K562 (cell line): ENCODE measurements at regions not wholly inside any gene's neighbourhood (a gene's known extent, or its start where the extent isn't known, plus 50 kb on each side); places are given as distances from the start of the nearest gene placed in this dataset.

Source experiments
- ATAC-seq: fragments of 200-7000 bp; cut with Tn5 transposase; 3 replicates; pipeline ENCODE4 v1.9.1; 2020; ENCODE audit warnings: moderate library complexity
- BruUV-seq: library from RNA; stranded (reverse); fragments of 400-500 nt; replicated peaks from 2 replicates; lab custom pipeline; 2021; lab: Mats Ljungman, UMichigan
- CTCF ChIA-PET: fragments of 300-600 bp; formaldehyde crosslinking; extraction: SDS; loops from one replicate; lab custom pipeline; 2021; ENCODE audit warnings: low intra/inter-chr PET ratio; lab: Yijun Ruan, JAX
- POLR2A ChIA-PET: fragments of 300-600, 350-650 bp; sonication (Branson Sonifier 250); formaldehyde crosslinking; extraction: SDS; loops from one replicate; lab custom pipeline; 2021; ENCODE audit warnings: antibody characterized with exemption, inconsistent platforms; lab: Yijun Ruan, JAX
- DNase-seq, 4 experiments: peaks; one replicate each; pipeline versions ENCODE4 v3.0.0 to v3.0.0-alpha.2; 2011 to 2018; ENCODE audit warnings: low spot score in 3 of 4, mixed read lengths in 3 of 4; ENCODE audit errors: extremely low read depth in 1 of 4
- FAIRE-seq: peaks from 2 replicates; lab custom pipeline; 2011; peaks lifted over from hg19 to GRCh38; lab: Jason Lieb, UNC
- H2AFZ ChIP-seq: 2 replicates; pipeline ENCODE4 v1.6.0; 2011; ENCODE audit warnings: low read depth, low read length, control low read depth, inconsistent platforms
- H3K27ac ChIP-seq: fragments of 200-600 bp; 3 replicates; pipeline ENCODE4 v1.8.0; 2011; ENCODE audit warnings: low read depth, mild to moderate bottlenecking, control low read depth, inconsistent platforms, low read length, moderate library complexity, mixed read lengths; ENCODE audit errors: extremely low read depth
- H3K27me3 ChIP-seq, 2 experiments: fragments of 300-600 bp in 1 of 2; 2 replicates in 1 of 2; 3 replicates in 1 of 2; pipeline versions ENCODE4 v1.6.0 to v1.8.0; 2011; ENCODE audit warnings: inconsistent platforms in 2 of 2, low read length in 2 of 2, mild to moderate bottlenecking in 1 of 2, mixed read lengths in 1 of 2, moderate library complexity in 1 of 2; ENCODE audit not compliant: control insufficient read depth in 2 of 2, insufficient read depth in 2 of 2
- H3K36me3 ChIP-seq: fragments of 300-600 bp; 3 replicates; pipeline ENCODE4 v1.8.0; 2011; ENCODE audit warnings: mild to moderate bottlenecking, low read length, inconsistent platforms; ENCODE audit not compliant: control insufficient read depth, insufficient read depth
- H3K4me1 ChIP-seq, 2 experiments: fragments of 200-600 bp in 1 of 2; replicated peaks in 1 of 2; 2 replicates in 1 of 2; 3 replicates in 1 of 2; pipeline versions ENCODE4 v1.5.1 to v1.8.0; 2011; ENCODE audit warnings: inconsistent platforms in 2 of 2, low read length in 2 of 2, mild to moderate bottlenecking in 1 of 2, mixed read lengths in 1 of 2, moderate library complexity in 1 of 2; ENCODE audit not compliant: control insufficient read depth in 2 of 2, insufficient read depth in 2 of 2
- H3K4me2 ChIP-seq: 2 replicates; pipeline ENCODE4 v1.6.1; 2011; ENCODE audit warnings: low read length, control low read depth, inconsistent platforms, mixed read lengths; ENCODE audit not compliant: insufficient read depth
- H3K4me3 ChIP-seq: fragments of 200-600 bp; sonication (generic), shearing (Covaris generic); 2 replicates; pipeline ENCODE4 v1.5.1; 2016; ENCODE audit warnings: control low read depth, inconsistent platforms
- H3K79me2 ChIP-seq: fragments of 200-600 bp; 3 replicates; pipeline ENCODE4 v1.8.0; 2011; ENCODE audit warnings: low read length, inconsistent platforms; ENCODE audit not compliant: control insufficient read depth, insufficient read depth
- H3K9ac ChIP-seq, 2 experiments: 2 replicates each; pipeline versions ENCODE4 v1.6.0 to v1.6.1; 2011; ENCODE audit warnings: low read depth in 2 of 2, low read length in 2 of 2, control low read depth in 1 of 2, inconsistent platforms in 1 of 2, mild to moderate bottlenecking in 1 of 2, mixed read lengths in 1 of 2; ENCODE audit not compliant: insufficient read depth in 1 of 2
- H3K9me1 ChIP-seq: one replicate; pipeline ENCODE4 v1.6.0; 2011; ENCODE audit warnings: inconsistent platforms, mild to moderate bottlenecking, low read length, moderate library complexity; ENCODE audit not compliant: control insufficient read depth, insufficient read depth
- H3K9me3 ChIP-seq: replicated peaks from 2 replicates; pipeline ENCODE4 v1.5.1; 2011; ENCODE audit warnings: low read depth, low read length, inconsistent platforms; ENCODE audit not compliant: control insufficient read depth, insufficient read depth
- H4K20me1 ChIP-seq: replicated peaks from 2 replicates; pipeline ENCODE4 v1.6.1; 2011; ENCODE audit warnings: low read length, inconsistent platforms, mixed read lengths; ENCODE audit not compliant: control insufficient read depth, insufficient read depth
- CBX8 ChIP-seq: fragments of 200-600 bp; sonication (generic); IDR thresholded peaks from 2 replicates; pipeline ENCODE4 v1.6.1; 2012; ENCODE audit warnings: borderline replicate concordance, mixed run types, low read depth, mild to moderate bottlenecking, moderate library complexity, mixed read lengths, low read length, control low read depth, inconsistent platforms; ENCODE audit not compliant: poor library complexity, severe bottlenecking; ENCODE audit errors: extremely low read depth
- ETV5 ChIP-seq: sonication (generic); formaldehyde crosslinking; IDR thresholded peaks from 2 replicates; pipeline ENCODE4 v1.4.0; 2020; ENCODE audit warnings: low read depth, mild to moderate bottlenecking, missing genetic modification reagents
- IRF2 ChIP-seq: sonication (generic); formaldehyde crosslinking; IDR thresholded peaks from 2 replicates; pipeline ENCODE4 v1.8.1; 2022; ENCODE audit warnings: mild to moderate bottlenecking, missing genetic modification reagents
- KLF6 ChIP-seq: fragments of 250-450 bp; sonication (Bioruptor Pico); IDR thresholded peaks from 2 replicates; pipeline ENCODE4 v1.4.0; 2020; ENCODE audit warnings: mild to moderate bottlenecking, moderate library complexity, borderline replicate concordance
- NCOA4 ChIP-seq: fragments of 450-650 bp; IDR thresholded peaks from 2 replicates; pipeline ENCODE4 v1.6.1; 2018; ENCODE audit warnings: mild to moderate bottlenecking; ENCODE audit not compliant: partially characterized antibody
- NFXL1 ChIP-seq: fragments of 450-650 bp; formaldehyde crosslinking; IDR thresholded peaks from 2 replicates; pipeline ENCODE4 v1.4.0; 2021; ENCODE audit warnings: mild to moderate bottlenecking
- SOX6 ChIP-seq: fragments of 450-650 bp; IDR thresholded peaks from 2 replicates; pipeline ENCODE4 v1.6.1; 2014; ENCODE audit warnings: mild to moderate bottlenecking
- U2AF2 ChIP-seq: fragments of 200-400 bp; formaldehyde crosslinking; optimal IDR thresholded peaks from 2 replicates; pipeline ENCODE3; 2017; ENCODE audit warnings: low read depth, mild to moderate bottlenecking, low read length
- YBX1 ChIP-seq: fragments of 450-650 bp; IDR thresholded peaks from 2 replicates; pipeline ENCODE4 v1.7.1; 2016; ENCODE audit warnings: mild to moderate bottlenecking
- WGBS: fragments of 100-300 bp; shearing (Covaris generic); methylation state at CpG from one replicate; pipeline ENCODE4 v1.1.6; 2016; ENCODE audit warnings: low coverage, mixed read lengths; ENCODE audit not compliant: insufficient coverage; ENCODE audit errors: missing lambda C conversion rate; 5-methylcytosine and 5-hydroxymethylcytosine counted together
- in situ Hi-C: fragments of 300-500 bp; cut with MboI; formaldehyde crosslinking; loops from 4 replicates; pipeline ENCODE4 v1.15.0; 2018; ENCODE audit warnings: inconsistent platforms, mixed read lengths
- intact Hi-C: fragments of 100-400 bp; cut with micrococcal nuclease; formaldehyde crosslinking; loops from 2 replicates; pipeline ENCODE4 v1.14.2; 2022
- TF ChIP-seq, protein P1 (sequence below): sonication (generic); formaldehyde crosslinking; IDR thresholded peaks from 2 replicates; pipeline ENCODE4 v1.8.0; 2022; ENCODE audit warnings: mild to moderate bottlenecking, missing genetic modification reagents

DNA sequence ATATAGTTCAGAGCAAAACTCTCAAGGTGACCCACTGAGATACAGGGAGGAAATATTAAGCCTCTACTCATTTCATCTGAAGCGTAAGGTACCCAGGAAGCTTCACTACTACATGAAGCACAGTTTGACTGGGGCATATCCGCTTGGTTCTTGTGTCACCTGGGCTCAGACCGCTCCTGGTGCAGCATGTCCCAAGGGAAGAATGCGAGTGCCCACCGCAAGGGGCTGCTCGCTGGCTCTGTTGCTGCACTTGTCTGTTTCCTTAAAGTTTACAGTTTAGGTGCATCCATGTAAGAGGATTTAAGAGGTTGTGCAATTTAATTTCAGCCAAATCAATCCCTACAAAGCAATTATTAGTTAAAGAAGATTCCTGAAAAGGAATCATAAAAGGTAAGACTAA, 507.8 kb downstream of the FBXO15 start:
- DNase-seq = no peak
- in situ Hi-C loops = no loop called here
- H4K20me1 ChIP-seq = no peaks in the 10 kb centered on the region

GRCh38 chr18:73638709-73639108, 508.9 kb downstream of the FBXO15 start:
- FAIRE-seq = no peak
- BruUV-seq = no TSS peak
- CTCF ChIA-PET = no interaction called here

More for the DNA sequence above, 507.8 kb downstream of the FBXO15 start:
- no peaks in the 10 kb centered on the region for H3K4me1 ChIP-seq
- H3K4me2 ChIP-seq = no peak overlapping the region
- CTCF ChIA-PET = no interaction called here
- no peaks in the 10 kb centered on the region for H3K27me3 ChIP-seq
- POLR2A ChIA-PET = no interaction called here
- no peaks in the 10 kb centered on the region for H3K9me1 ChIP-seq
- no peaks in the 10 kb centered on the region for H3K36me3 ChIP-seq
- no peak overlapping the region for H3K4me3 ChIP-seq
- H3K27ac ChIP-seq = no peak overlapping the region
- intact Hi-C loops = no loop called here
- no peak for FAIRE-seq
- no peaks in the 10 kb centered on the region for H3K79me2 ChIP-seq
- H3K9me3 ChIP-seq = no peaks in the 10 kb centered on the region
- no peak overlapping the region for H3K9ac ChIP-seq
- TF ChIP-seq NCOA4 = no peak
- no peak for TF ChIP-seq CBX8
- TF ChIP-seq, all 486 proteins: peak for 0
- ATAC-seq = no peak
- H2AFZ ChIP-seq = no peak overlapping the region
- no TSS peak for BruUV-seq
- WGBS = 3% methylated on average over 6 of the region's 6 CpGs

More at GRCh38 chr18:73638709-73639108, 508.9 kb downstream of the FBXO15 start:
- intact Hi-C loops (no loop called here), in situ Hi-C loops (no loop called here)
- ATAC-seq (no peak), DNase-seq (no peak)
- no peak overlapping the region for H3K9ac ChIP-seq
- POLR2A ChIA-PET = no interaction called here
- no peak overlapping the region for H2AFZ ChIP-seq
- H4K20me1 ChIP-seq = no peaks in the 10 kb centered on the region
- no peaks in the 10 kb centered on the region for H3K9me3 ChIP-seq
- H3K9me1 ChIP-seq = no peaks in the 10 kb centered on the region
- no peaks in the 10 kb centered on the region for H3K27me3 ChIP-seq
- H3K27ac ChIP-seq = no peak overlapping the region
- H3K4me2 ChIP-seq = no peak overlapping the region
- H3K79me2 ChIP-seq = no peaks in the 10 kb centered on the region
- TF ChIP-seq YBX1 = no peak
- no peak for TF ChIP-seq NFXL1
- no peak for TF ChIP-seq U2AF2
- no peak for TF ChIP-seq IRF2 (CRISPR knock-in tag)
- no peak for TF ChIP-seq SOX6
- no peak for TF ChIP-seq ETV5 (CRISPR knock-in tag)
- TF ChIP-seq, protein P1, sequence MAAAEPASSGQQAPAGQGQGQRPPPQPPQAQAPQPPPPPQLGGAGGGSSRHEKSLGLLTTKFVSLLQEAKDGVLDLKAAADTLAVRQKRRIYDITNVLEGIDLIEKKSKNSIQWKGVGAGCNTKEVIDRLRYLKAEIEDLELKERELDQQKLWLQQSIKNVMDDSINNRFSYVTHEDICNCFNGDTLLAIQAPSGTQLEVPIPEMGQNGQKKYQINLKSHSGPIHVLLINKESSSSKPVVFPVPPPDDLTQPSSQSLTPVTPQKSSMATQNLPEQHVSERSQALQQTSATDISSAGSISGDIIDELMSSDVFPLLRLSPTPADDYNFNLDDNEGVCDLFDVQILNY (CRISPR knock-in tag) = no peak
- no peak for TF ChIP-seq KLF6 (CRISPR knock-in tag)
- H3K4me3 ChIP-seq = no peak overlapping the region
- no peaks in the 10 kb centered on the region for H3K4me1 ChIP-seq
- no peaks in the 10 kb centered on the region for H3K36me3 ChIP-seq
